K562 (cell line): ENCODE measurements at regions not wholly inside any gene's neighbourhood (a gene's known extent, or its start where the extent isn't known, plus 50 kb on each side); places are given as distances from the start of the nearest gene placed in this dataset.

Experiments
- ATAC-seq: fragments of 200-7000 bp; cut with Tn5 transposase; 3 replicates; pipeline ENCODE4 v1.9.1; 2020; ENCODE audit warnings: moderate library complexity
- BruUV-seq: library from RNA; stranded (reverse); fragments of 400-500 nt; replicated peaks from 2 replicates; lab custom pipeline; 2021; lab: Mats Ljungman, UMichigan
- CTCF ChIA-PET: fragments of 300-600 bp; formaldehyde crosslinking; extraction: SDS; loops from one replicate; lab custom pipeline; 2021; ENCODE audit warnings: low intra/inter-chr PET ratio; lab: Yijun Ruan, JAX
- POLR2A ChIA-PET: fragments of 300-600, 350-650 bp; sonication (Branson Sonifier 250); formaldehyde crosslinking; extraction: SDS; loops from one replicate; lab custom pipeline; 2021; ENCODE audit warnings: antibody characterized with exemption, inconsistent platforms; lab: Yijun Ruan, JAX
- DNase-seq, 4 experiments: peaks; one replicate each; pipeline versions ENCODE4 v3.0.0 to v3.0.0-alpha.2; 2011 to 2018; ENCODE audit warnings: low spot score in 3 of 4, mixed read lengths in 3 of 4; ENCODE audit errors: extremely low read depth in 1 of 4
- FAIRE-seq: peaks from 2 replicates; lab custom pipeline; 2011; peaks lifted over from hg19 to GRCh38; lab: Jason Lieb, UNC
- H2AFZ ChIP-seq: 2 replicates; pipeline ENCODE4 v1.6.0; 2011; ENCODE audit warnings: low read depth, low read length, control low read depth, inconsistent platforms
- H3K27ac ChIP-seq: fragments of 200-600 bp; 3 replicates; pipeline ENCODE4 v1.8.0; 2011; ENCODE audit warnings: low read depth, mild to moderate bottlenecking, control low read depth, inconsistent platforms, low read length, moderate library complexity, mixed read lengths; ENCODE audit errors: extremely low read depth
- H3K27me3 ChIP-seq, 2 experiments: fragments of 300-600 bp in 1 of 2; 2 replicates in 1 of 2; 3 replicates in 1 of 2; pipeline versions ENCODE4 v1.6.0 to v1.8.0; 2011; ENCODE audit warnings: inconsistent platforms in 2 of 2, low read length in 2 of 2, mild to moderate bottlenecking in 1 of 2, mixed read lengths in 1 of 2, moderate library complexity in 1 of 2; ENCODE audit not compliant: control insufficient read depth in 2 of 2, insufficient read depth in 2 of 2
- H3K36me3 ChIP-seq: fragments of 300-600 bp; 3 replicates; pipeline ENCODE4 v1.8.0; 2011; ENCODE audit warnings: mild to moderate bottlenecking, low read length, inconsistent platforms; ENCODE audit not compliant: control insufficient read depth, insufficient read depth
- H3K4me1 ChIP-seq, 2 experiments: fragments of 200-600 bp in 1 of 2; replicated peaks in 1 of 2; 2 replicates in 1 of 2; 3 replicates in 1 of 2; pipeline versions ENCODE4 v1.5.1 to v1.8.0; 2011; ENCODE audit warnings: inconsistent platforms in 2 of 2, low read length in 2 of 2, mild to moderate bottlenecking in 1 of 2, mixed read lengths in 1 of 2, moderate library complexity in 1 of 2; ENCODE audit not compliant: control insufficient read depth in 2 of 2, insufficient read depth in 2 of 2
- H3K4me2 ChIP-seq: 2 replicates; pipeline ENCODE4 v1.6.1; 2011; ENCODE audit warnings: low read length, control low read depth, inconsistent platforms, mixed read lengths; ENCODE audit not compliant: insufficient read depth
- H3K4me3 ChIP-seq: fragments of 200-600 bp; sonication (generic), shearing (Covaris generic); 2 replicates; pipeline ENCODE4 v1.5.1; 2016; ENCODE audit warnings: control low read depth, inconsistent platforms
- H3K79me2 ChIP-seq: fragments of 200-600 bp; 3 replicates; pipeline ENCODE4 v1.8.0; 2011; ENCODE audit warnings: low read length, inconsistent platforms; ENCODE audit not compliant: control insufficient read depth, insufficient read depth
- H3K9ac ChIP-seq, 2 experiments: 2 replicates each; pipeline versions ENCODE4 v1.6.0 to v1.6.1; 2011; ENCODE audit warnings: low read depth in 2 of 2, low read length in 2 of 2, control low read depth in 1 of 2, inconsistent platforms in 1 of 2, mild to moderate bottlenecking in 1 of 2, mixed read lengths in 1 of 2; ENCODE audit not compliant: insufficient read depth in 1 of 2
- H3K9me1 ChIP-seq: one replicate; pipeline ENCODE4 v1.6.0; 2011; ENCODE audit warnings: inconsistent platforms, mild to moderate bottlenecking, low read length, moderate library complexity; ENCODE audit not compliant: control insufficient read depth, insufficient read depth
- H3K9me3 ChIP-seq: replicated peaks from 2 replicates; pipeline ENCODE4 v1.5.1; 2011; ENCODE audit warnings: low read depth, low read length, inconsistent platforms; ENCODE audit not compliant: control insufficient read depth, insufficient read depth
- H4K20me1 ChIP-seq: replicated peaks from 2 replicates; pipeline ENCODE4 v1.6.1; 2011; ENCODE audit warnings: low read length, inconsistent platforms, mixed read lengths; ENCODE audit not compliant: control insufficient read depth, insufficient read depth
- FOXM1 ChIP-seq, 2 experiments: fragments of 450-650 bp in 1 of 2; sonication (generic) in 1 of 2; formaldehyde crosslinking in 1 of 2; IDR thresholded peaks; 2 replicates each; pipeline versions ENCODE4 v1.6.1 to v1.9.0; 2017 to 2022; ENCODE audit warnings: low read depth in 2 of 2, mild to moderate bottlenecking in 2 of 2, missing genetic modification reagents in 1 of 2, moderate library complexity in 1 of 2
- MED1 ChIP-seq: sonication (generic); formaldehyde crosslinking; IDR thresholded peaks from 2 replicates; pipeline ENCODE4 v1.8.1; 2023; ENCODE audit warnings: missing genetic modification reagents, borderline replicate concordance
- ZNF277 ChIP-seq: fragments of 250-450 bp; sonication (Bioruptor Pico); IDR thresholded peaks from 2 replicates; pipeline ENCODE4 v1.8.0; 2022; ENCODE audit warnings: inconsistent platforms, mild to moderate bottlenecking, moderate library complexity, borderline replicate concordance
- WGBS: fragments of 100-300 bp; shearing (Covaris generic); methylation state at CpG from one replicate; pipeline ENCODE4 v1.1.6; 2016; ENCODE audit warnings: low coverage, mixed read lengths; ENCODE audit not compliant: insufficient coverage; ENCODE audit errors: missing lambda C conversion rate; 5-methylcytosine and 5-hydroxymethylcytosine counted together
- in situ Hi-C: fragments of 300-500 bp; cut with MboI; formaldehyde crosslinking; loops from 4 replicates; pipeline ENCODE4 v1.15.0; 2018; ENCODE audit warnings: inconsistent platforms, mixed read lengths
- intact Hi-C: fragments of 100-400 bp; cut with micrococcal nuclease; formaldehyde crosslinking; loops from 2 replicates; pipeline ENCODE4 v1.14.2; 2022
- TF ChIP-seq, protein P1 (sequence below): fragments of 450-650 bp; formaldehyde crosslinking; IDR thresholded peaks from 2 replicates; pipeline ENCODE4 v1.4.0; 2020; ENCODE audit warnings: mild to moderate bottlenecking, mixed read lengths
- TF ChIP-seq, protein P2 (sequence below): fragments of 450-650 bp; IDR thresholded peaks from 2 replicates; pipeline ENCODE4 v1.7.0; 2016; ENCODE audit warnings: borderline replicate concordance

- no peaks in the 10 kb centered on the region for H3K4me1 ChIP-seq
- intact Hi-C loops, result no loop called here
- ATAC-seq (no peak), DNase-seq (no peak), FAIRE-seq (no peak)
- ChIA-PET POLR2A (interaction anchor here (0.6 kb wide), 1 partner anchor 79 kb away, joined by 3 read pairs; no protein-coding TSS in a partner anchor), CTCF (no interaction called here)
- H3K4me2 ChIP-seq, result no peak overlapping the region
- TF ChIP-seq, protein P1, sequence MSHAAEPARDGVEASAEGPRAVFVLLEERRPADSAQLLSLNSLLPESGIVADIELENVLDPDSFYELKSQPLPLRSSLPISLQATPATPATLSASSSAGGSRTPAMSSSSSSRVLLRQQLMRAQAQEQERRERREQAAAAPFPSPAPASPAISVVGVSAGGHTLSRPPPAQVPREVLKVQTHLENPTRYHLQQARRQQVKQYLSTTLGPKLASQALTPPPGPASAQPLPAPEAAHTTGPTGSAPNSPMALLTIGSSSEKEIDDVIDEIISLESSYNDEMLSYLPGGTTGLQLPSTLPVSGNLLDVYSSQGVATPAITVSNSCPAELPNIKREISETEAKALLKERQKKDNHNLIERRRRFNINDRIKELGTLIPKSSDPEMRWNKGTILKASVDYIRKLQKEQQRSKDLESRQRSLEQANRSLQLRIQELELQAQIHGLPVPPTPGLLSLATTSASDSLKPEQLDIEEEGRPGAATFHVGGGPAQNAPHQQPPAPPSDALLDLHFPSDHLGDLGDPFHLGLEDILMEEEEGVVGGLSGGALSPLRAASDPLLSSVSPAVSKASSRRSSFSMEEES (CRISPR knock-in tag), result no peak
- TF ChIP-seq, protein P2, sequence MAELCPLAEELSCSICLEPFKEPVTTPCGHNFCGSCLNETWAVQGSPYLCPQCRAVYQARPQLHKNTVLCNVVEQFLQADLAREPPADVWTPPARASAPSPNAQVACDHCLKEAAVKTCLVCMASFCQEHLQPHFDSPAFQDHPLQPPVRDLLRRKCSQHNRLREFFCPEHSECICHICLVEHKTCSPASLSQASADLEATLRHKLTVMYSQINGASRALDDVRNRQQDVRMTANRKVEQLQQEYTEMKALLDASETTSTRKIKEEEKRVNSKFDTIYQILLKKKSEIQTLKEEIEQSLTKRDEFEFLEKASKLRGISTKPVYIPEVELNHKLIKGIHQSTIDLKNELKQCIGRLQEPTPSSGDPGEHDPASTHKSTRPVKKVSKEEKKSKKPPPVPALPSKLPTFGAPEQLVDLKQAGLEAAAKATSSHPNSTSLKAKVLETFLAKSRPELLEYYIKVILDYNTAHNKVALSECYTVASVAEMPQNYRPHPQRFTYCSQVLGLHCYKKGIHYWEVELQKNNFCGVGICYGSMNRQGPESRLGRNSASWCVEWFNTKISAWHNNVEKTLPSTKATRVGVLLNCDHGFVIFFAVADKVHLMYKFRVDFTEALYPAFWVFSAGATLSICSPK, result no peak
- no peak for TF ChIP-seq FOXM1 (IDR thresholded peaks at IDR 0.05; ENCODE audit: low read depth)
- TF ChIP-seq FOXM1 (CRISPR knock-in tag; IDR thresholded peaks at IDR 0.05; ENCODE audit: low read depth), result no peak
- no peak for TF ChIP-seq MED1 (CRISPR knock-in tag)
- TF ChIP-seq ZNF277 (CRISPR knock-in tag), result no peak
- no peak overlapping the region for H3K9ac ChIP-seq
- in situ Hi-C loops, result no loop called here
- 10% methylated on average over 2 of the region's 2 CpGs for WGBS
- H3K79me2 ChIP-seq, result no peaks in the 10 kb centered on the region
- no peaks in the 10 kb centered on the region for H3K9me1 ChIP-seq
- no peaks in the 10 kb centered on the region for H4K20me1 ChIP-seq
- no peaks in the 10 kb centered on the region for H3K9me3 ChIP-seq
- no peak overlapping the region for H3K27ac ChIP-seq
- no peak overlapping the region for H3K4me3 ChIP-seq
- H3K27me3 ChIP-seq, result no peaks in the 10 kb centered on the region; a peak in 1 of 5 replicates
- no peak overlapping the region for H2AFZ ChIP-seq
- no TSS peak for BruUV-seq
- H3K36me3 ChIP-seq, result no peaks in the 10 kb centered on the region
Observed at GRCh38 chr13:59345311-59345710, 818.4 kb downstream of the DIAPH3 start.
